ENCODE measurements at regions not wholly inside any gene's neighbourhood (a gene's known extent, or its start where the extent isn't known, plus 50 kb on each side); places are given as distances from the start of the nearest gene placed in this dataset.
"Not testable (repeated sequence)": the region's sequence is repeated elsewhere in the genome, so short reads cannot be mapped to it uniquely, and the experiment has no call there.

DNA sequence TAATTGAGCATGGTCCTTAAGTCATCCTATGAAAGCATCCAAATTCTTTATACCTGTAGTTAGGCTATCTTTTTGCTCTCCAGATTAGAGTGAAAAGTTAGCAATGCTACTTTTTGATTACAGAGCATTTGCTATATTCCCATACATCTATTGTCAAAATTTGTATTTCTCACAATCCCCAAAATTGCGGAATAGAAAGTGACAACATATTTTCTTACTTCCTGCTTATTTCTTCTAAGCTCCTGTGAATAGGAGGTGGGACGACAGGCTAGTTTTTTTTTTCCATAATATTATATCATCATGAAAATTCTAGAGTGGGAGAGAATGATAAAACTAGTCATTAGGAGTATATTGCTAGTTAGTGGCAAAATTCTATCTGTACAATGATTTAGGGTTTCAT is 264.0 kb upstream of the DPYD start:
- no peak for DNase-seq

DNA sequence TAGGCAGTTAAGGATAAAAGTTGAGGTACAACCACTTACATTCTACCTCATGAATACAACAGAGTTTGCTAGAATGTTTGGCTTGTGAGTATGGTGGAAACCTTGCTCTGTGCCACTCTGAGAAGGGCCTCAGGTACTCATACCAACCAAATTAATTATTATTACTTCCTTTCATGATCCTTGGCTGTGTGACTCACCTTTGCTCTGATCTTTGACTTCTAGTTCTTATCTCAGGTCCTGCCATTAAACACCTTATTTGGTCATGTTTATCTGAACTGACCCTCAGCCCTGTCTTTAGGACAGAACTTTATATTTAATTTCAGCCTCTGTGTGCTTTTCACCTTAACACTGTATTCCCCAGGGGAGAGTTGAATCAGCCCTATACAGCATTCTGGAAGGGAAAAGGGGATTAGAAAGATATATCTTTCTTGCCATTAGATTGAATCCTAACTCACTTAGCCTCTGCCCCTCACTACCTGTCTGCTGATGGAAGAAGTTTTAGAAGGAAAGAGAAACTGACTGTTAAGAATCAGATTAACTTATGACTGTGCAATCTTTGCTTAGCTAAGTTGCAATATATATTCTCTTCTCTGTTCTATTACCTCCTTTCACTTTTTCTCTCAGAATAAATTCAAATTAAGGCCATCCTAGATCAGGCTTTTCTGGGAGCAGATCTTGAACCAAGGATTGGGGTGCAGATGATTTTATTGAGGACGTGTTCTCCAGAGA is 260.4 kb upstream of the DPYD start:
- no peak for DNase-seq

DNA sequence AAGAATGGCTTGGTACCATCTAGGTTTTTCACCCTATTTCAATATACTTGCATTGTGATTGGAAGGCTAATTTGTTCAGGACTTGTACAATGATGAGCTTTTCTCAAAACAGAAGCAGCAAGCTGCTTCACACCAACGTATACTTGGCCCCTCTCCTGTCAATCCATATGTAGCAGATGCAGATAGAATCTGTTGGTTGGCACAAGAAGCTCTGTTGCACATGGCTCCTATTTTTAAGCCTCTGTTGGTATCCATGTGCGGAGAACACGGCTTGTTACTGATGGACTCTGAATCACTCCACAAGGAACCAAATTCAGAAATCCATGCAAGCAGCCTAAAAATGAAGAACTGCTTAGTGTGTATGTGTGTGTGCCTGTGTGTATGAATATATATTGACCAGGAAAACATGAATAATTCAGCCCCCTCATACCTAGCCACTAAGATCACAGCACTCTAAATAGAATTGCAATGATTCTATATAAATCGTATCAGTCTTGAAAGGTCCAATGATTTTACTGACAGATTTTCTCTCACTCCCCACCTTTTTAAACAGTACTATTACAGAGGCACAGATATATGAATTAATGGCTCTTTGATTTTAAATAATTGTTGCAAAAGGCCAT is 258.4 kb upstream of the DPYD start:
- no peak for DNase-seq

DNA sequence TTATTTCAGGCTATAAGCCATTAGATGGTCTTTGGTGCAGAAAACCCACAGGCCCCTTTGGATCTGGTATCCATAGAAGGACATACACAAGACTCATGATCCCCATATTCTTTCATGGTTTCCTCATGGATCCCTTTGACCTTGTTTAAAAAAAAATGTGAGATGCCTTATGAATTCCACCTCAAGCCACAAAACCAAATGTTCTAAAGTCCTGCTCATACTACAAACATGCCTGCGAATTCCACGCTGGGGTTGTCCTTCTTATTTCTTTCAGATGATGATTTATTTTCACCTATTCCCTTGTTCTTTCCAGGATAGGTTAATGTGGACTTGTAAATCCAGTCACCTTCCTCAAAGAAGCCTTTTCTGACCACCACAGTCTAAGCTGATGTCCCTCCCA is 256.9 kb upstream of the DPYD start:
- no peak for DNase-seq

DNA sequence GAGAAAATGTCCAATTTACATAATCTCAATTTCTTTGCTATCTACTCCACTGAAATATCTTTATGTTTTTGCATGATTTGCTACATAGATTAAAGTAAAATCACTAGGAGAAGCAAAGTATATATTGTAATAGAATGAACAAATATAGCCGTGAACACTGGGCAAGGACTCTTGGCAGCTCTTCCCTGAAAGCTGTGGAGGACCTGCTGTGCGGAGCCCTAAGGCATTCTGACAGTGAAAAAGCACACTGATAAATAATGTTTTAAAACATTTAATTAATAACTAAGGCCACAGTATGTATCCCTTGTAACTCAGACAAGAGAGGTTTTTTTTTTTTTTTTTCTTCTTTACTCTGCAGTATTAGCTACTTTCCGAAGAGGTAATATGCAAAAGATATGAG is 256.1 kb upstream of the DPYD start:
- DNase-seq = no peak

DNA sequence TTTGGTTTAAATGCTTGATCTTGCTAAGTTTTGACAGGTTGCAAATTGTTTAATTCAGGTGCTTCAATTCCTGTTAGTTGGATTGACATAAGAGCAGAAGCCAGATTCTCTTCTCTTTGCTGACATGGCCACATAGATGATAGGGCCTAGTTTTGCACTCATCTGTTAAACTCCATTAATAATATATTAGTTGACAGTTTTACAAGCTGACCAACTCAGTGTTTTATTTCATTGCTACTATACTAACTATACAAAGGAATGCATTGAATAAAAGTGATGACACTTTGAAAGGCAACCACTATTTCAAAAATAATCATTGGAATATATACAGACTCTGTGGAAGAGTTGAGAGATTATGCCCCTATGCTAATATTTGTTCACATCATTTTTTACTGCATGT is 255.6 kb upstream of the DPYD start:
- DNase-seq = no peak

DNA sequence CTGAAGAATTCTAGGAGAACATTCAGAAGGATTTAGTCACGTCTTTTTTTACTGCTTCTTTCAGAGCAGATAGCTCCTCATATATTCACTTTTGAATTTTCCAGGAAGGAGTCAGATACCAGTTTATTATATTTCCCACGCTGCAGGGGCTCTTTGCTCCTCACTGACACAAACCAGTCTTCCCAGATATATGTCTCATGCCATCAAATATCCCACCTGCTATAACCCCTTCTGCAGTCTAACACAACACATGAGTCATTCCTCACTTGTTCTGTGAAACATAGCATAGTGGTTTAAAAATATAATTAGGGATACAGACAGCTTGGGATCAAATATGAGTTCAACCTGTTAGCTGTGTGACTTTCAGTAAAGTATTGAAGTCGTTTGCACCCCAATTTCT is 251.7 kb upstream of the DPYD start:
- DNase-seq = no peak

DNA sequence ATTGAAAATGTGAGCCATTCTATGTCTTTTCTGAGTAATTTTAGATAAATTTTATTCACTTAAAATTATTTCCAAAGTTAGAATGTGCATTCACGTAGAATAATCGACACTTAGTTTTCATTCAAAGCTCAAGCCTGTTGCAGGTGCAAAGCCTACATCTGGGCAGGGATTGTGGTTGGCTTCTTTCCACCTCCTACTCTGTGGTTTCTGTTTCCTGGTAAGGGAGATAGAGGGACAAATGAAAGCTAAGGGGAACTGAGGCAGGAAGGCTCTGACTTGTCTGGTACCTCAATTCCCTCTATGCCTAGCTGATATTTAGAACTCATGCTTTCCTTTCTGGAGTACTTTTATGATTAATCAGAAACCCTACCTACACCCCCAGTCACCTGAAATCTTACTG is 251.2 kb upstream of the DPYD start:
- no peak for DNase-seq

DNA sequence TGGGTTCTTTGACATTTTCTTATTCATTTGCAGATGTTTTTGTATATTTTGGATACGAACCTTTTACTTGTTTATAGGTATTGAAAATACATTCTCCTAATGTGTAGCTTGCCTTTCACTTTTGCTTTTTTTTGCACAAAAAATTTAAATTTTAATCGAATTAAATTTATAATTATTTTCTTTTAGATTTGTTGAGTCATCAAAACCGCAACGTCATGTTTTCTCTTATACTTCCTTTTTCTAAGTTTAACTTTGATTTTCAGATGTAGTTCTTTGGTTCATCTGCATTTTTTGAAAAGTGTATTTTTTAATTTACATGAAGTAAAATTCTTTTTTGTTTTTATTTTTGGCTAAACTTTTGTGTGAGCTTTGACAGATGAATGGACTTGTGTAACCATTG is 243.7 kb upstream of the DPYD start:
- DNase-seq = no peak

DNA sequence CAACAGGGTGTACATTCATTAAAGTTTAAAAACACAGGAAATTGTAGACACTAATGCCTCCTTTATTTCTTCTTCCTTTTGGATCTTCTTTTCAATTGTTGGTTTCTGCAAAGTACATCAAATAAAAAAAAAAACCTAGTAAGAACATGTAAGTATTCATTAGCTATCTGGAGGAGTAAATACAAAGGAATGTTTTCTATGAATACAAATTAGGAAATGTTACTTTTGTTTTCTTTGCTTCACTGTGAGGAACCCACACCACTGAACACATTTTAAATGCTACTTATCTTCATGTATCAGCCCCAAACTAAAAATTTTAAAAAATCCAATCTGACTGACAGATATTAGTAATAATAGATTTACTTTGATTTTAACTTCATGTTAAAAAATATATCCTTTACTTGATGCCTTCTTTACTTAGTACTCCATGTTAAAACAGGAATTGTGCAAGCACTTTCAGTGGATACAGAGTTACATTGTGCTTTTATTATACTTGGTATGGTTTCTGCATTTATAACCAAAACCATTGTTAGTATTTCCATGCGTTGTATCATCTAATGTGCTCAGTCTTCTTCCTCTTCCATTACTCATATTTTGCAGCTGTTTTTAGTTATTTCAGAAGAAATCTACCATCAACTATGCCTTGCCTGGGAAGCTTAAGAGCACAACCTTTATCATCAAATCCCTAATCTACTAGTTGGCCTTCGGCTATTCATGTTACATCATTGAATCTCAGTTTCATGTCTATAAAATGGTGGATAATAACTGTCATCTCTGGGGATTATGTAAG is 236.9 kb upstream of the DPYD start:
- no peak for DNase-seq

DNA sequence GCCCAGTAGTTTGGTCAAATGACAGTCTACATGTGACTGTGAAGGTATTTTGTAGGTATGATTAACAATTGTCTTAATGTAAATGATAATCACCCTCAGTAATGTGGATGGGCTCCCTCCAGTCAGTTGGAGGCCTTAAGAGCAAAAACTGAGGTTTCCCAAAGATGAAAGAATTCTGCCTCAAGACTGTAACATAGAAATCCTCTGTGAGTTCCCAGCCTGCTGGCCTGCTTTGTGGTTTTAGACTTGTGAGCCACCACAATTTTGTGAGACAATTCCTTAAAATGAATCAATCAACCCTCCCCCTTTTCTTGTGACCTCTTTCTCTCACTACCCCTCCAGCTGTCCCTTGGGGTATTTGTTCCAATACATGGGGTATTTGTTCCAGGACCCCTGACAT is 226.4 kb upstream of the DPYD start:
- no peak for DNase-seq

DNA sequence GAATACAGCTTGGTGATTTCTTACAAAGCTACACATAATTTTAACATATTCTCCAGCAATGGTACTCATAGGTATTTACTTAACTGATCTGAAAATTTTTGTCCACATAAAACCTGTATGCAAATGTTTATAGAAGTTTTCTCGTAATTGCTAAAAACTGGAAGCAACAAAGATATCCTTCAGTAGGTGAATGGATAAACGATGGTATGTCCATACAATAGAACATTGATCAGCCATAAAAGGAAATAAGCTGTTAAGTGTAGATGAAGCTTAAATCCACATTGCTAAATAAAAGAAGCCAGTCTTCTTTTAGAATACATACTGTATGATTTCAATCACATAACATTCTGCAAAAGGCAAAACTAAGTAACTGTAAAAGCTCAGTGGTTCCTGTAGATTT is 224.8 kb upstream of the DPYD start:
- no peak for DNase-seq

DNA sequence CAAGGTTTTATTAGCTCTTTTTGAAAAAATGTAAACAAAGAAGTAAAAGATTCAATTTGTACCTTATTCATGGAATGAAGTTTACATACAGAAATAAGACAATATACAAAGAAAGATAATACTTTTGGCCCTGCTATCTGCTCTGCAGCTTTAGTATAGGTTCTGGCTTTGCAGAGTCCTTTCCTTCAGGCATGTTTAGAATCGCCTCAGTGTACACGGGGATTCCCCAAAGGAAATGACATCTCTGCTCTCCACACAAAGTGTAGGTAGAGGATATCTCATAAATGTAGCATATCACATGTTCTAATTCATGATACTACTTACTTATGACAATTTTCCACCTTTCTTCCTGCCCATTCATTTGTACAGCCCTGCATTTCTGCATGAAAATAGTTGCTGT is 222.6 kb upstream of the DPYD start:
- DNase-seq = no peak

DNA sequence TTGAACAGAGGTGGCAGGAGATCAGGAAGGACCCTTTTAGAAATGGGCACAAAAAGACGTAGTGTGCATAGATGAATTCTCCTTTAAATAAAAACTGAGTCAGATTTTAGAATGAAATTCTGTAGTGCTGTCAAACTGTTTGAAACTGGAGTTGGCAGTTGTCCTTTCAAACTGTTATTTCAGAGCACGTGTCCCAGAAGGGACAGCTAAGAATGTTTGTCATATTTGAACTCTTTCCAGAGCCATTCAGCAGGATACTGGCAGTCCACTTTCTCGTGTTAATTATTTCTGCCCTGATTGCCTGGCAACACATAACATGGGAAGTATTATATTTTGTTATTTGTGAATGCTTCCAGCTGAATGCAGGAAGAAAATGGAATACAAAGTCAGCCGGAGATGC is 212.3 kb upstream of the DPYD start:
- DNase-seq = no peak

DNA sequence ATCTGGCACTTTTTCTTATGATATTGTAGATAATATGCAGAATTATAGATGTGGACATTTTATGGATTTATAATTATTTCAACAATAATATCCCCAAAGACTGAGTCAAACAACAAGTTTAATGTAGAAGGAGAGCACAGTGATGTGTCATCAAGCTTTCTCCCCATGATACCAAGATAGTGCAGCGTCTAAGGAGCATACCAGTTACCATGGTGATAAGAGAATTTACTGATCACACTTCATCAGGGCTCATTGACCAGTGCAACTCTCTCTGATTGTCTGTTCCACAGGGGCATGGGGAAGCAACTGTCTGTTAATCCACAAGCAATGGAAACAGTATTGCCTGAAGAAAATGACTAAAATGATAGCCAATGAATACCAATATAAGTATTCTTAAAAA is 209.6 kb upstream of the DPYD start:
- no peak for DNase-seq

DNA sequence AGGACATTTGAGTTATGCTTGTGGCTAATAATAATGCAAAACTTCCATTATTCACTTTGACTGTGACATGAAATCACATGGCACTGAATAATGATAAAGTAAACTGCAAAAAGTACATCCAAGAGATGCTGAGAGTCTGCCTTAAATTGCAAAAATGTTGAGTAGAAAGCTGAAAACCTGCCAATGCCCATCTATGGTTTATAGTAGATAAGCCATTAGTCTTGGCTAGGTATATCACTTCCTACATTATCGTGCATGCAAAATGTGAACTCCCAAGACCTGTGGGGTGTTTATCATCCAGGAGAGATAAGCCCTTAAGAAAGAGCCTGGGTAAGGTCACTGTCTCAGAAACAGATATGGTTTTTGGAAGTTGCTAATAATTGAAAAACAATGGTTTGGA is 208.7 kb upstream of the DPYD start:
- DNase-seq = no peak

DNA sequence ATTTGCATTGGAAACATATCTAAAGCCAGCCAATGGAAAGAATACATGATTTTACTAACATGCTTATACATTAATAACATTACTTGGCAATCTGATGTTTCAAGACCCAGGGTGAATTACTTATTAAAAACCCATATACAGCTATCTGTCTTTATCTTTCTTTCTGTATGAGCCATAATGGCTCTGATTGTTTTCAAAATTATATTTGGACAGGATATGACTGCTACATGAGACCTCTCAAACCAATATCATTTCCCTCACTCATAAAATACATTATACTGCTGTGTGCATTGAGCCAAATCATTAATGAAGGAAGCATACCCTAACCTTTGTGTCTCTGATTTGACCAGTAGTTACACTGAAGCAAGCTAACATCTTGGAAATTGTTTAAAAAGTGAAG is 205.9 kb upstream of the DPYD start:
- no peak for DNase-seq

DNA sequence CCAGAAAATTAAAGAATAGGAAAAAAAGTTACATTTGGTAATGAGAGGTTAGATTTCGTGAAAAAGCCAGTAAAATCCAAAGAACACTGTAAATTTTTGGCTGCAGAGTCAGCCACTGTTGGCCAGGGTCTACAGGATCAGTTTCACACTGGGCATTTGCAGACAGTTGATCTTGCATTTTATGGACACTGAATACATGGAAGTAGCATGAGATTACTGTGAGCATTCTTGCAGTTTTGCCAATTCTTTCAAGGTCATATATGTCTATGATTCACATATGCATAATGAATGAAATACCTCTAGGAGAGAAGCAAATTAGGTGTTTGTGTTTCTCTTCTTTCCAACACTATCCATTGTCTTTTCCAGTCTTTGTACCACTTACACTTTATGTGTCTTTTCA is 200.8 kb upstream of the DPYD start:
- DNase-seq = no peak

DNA sequence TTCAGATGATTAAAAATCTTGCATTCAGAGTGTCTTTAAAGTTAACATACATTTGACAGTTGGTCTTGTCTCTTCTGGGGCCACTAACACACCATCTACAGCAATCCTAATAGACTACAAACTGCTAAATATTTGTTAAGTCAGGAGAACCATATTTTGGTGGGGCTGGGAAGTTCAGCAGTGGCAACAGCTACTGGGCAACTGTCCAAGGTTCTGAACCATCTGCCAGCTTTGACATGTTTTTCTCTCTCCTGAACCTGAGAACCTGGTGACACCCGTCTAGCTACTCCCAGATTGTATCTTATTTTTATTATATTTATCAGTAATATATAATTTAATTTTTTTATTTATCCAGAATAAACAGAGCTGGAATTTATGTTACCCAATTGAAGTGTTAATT is 199.0 kb upstream of the DPYD start:
- DNase-seq = no peak

DNA sequence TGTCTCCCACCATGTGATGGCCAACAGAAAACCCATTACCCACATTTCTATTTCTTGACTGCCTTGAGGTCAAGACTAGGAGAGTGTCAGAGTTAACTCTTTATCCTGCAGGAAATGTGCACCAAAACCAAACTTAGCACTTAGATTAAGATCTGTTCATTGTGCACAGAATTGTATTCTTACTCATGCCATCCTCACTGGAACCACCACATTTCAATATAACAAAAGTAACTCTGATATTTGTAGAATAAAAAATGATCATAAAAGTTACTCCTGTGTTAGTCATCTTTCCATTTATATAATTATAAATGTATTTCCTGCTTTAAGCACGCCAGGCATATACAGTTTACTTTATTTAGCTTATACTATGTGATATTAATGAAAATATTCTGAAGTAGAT is 193.0 kb upstream of the DPYD start:
- DNase-seq = no peak

DNA sequence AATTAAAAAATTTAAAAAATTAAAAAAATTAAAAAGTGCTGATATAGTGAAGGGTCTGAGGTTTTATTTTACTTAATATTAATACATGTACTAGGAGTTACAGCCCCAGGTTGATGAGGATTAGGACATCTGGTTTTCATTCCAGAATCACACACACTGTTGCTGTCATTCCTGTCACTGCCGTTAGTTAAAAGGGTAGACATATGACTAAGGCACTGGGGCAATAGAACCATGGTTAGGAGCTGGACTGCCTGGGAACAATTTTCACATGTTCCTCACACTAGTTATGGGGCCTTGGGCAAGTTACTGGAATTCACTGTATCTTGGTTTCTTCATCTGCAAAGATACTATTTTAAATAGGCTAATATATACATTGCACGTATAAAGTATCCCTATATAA is 191.8 kb upstream of the DPYD start:
- DNase-seq = no peak

DNA sequence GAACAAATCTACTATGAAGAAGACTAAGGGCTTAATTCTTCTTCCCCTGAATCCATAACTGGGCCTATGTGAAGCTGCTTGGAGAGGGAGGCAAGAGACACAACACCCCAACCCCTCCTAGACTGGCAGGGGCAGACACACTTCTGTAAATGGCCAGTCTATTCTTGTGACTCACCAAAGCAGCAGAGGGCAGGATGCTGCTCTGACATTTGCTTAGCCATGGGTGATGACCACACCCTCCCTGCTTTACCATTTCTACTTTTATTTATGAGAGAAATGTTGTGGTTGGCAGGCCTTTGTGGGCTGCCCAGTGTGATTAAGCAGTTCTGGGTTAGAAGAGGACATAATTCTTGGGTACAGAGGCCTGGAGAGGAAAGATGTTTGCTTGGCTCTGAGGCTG is 189.8 kb upstream of the DPYD start:
- no peak for DNase-seq

DNA sequence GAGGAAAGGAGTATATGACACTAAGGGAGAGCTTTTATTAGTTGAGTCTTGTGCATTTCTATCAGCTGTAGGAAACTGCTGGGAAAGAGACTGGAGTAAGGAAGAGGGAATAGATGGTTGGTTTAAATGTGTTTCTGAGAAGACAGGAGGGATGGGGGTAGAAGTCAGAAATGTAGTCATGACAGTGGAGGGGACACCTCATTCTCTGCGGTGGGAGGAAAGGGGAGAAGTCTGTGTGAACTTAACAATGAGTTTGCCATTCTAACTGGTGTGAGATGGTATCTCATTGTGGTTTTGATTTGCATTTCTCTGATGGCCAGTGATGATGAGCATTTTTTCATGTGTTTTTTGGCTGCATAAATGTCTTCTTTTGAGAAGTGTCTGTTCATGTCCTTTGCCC is 187.5 kb upstream of the DPYD start:
- not testable (repeated sequence) for DNase-seq

DNA sequence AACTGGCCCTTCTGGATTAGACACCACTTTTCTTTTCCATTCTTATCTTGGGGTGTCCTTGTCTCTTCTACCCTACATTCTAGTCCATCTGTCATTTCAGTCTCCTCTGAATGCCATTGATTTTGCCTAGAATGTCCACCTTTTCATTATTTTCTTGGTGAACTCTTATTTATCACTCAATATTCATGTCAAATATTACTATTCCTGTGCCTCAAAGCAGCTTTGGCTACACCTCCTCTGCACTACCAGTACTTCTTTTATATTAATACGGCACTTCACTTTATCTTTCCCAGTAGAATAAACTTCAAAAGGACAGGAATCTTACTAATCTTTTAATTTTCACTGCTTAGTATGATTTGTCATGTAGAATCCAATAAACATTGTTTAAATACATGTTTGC is 186.4 kb upstream of the DPYD start:
- DNase-seq = no peak

DNA sequence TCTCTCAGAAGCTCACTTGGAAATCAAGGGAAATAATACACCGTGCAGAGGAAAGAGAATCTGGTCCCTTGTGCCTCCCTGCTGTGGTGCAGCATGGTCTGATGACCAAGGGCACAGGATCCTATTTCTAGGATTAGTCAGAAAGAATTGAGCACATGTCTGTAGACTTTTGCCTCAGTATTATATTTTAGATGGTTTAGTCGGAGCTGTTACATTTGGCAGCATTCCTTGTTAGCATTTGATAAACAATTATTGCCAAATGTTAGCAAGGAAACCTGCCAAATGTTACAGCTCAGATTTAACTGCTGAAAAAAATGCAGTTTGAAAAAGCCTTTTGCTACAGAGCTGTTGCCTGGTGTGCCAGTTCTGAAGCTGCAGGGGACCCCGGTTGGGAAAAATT is 183.5 kb upstream of the DPYD start:
- no peak for DNase-seq

Data from activated CD8-positive, alpha-beta memory T cell treated with anti-CD3 and anti-CD28 coated beads, Interleukin-2, amount 50 U/mL, for 48 hours (primary cell).